ENCODE measurements at regions not wholly inside any gene's neighbourhood (a gene's known extent, or its start where the extent isn't known, plus 50 kb on each side); places are given as distances from the start of the nearest gene placed in this dataset.
A peak's percentile ranks its signal among the peaks of the same experiment; 100 is the strongest.
"Not testable (repeated sequence)": the region's sequence is repeated elsewhere in the genome, so short reads cannot be mapped to it uniquely, and the experiment has no call there.

GRCh38 chr18:59038295-59039039 lies 101.2 kb upstream of the SEC11C start:
- DNase-seq, result no peak

- not testable (repeated sequence) for DNase-seq
These were observed 100.7 kb upstream of the SEC11C start for GRCh38 chr18:59039040-59039320.

- no peak for DNase-seq
These were observed 100.2 kb upstream of the SEC11C start for GRCh38 chr18:59039449-59039848.

GRCh38 chr18:59040770-59041148 lies 98.9 kb upstream of the SEC11C start:
- DNase-seq, result no peak

GRCh38 chr18:59041296-59041695 lies 98.4 kb upstream of the SEC11C start:
- DNase-seq, result no peak

- no peak for DNase-seq
These were observed 97.6 kb upstream of the SEC11C start for GRCh38 chr18:59041819-59042815.

- no peak for DNase-seq
These were observed 94.8 kb upstream of the SEC11C start for GRCh38 chr18:59044855-59045254.

- no peak for DNase-seq
These were observed 92.2 kb upstream of the SEC11C start for GRCh38 chr18:59047321-59048047.

- DNase-seq, result no peak
These were observed 91.7 kb upstream of the SEC11C start for GRCh38 chr18:59048048-59048363.

- no peak for DNase-seq
These were observed 91.3 kb upstream of the SEC11C start for GRCh38 chr18:59048378-59048777.

- DNase-seq, result no peak
These were observed 89.7 kb upstream of the SEC11C start for GRCh38 chr18:59049721-59050660.

GRCh38 chr18:59050661-59051057 lies 89.0 kb upstream of the SEC11C start:
- no peak for DNase-seq

GRCh38 chr18:59051470-59052165 lies 88.1 kb upstream of the SEC11C start:
- DNase-seq, result no peak

GRCh38 chr18:59052965-59053820 lies 86.5 kb upstream of the SEC11C start:
- DNase-seq, result no peak

GRCh38 chr18:59054496-59055287 lies 85.0 kb upstream of the SEC11C start:
- DNase-seq, result no peak

- DNase-seq, result no peak
These were observed 84.2 kb upstream of the SEC11C start for GRCh38 chr18:59055345-59056032.

GRCh38 chr18:59056706-59057492 lies 82.8 kb upstream of the SEC11C start:
- DNase-seq, result peak; percentile 50

- no peak for DNase-seq
These were observed 82.2 kb upstream of the SEC11C start for GRCh38 chr18:59057493-59057795.

GRCh38 chr18:59057969-59058368 lies 81.7 kb upstream of the SEC11C start:
- DNase-seq, result no peak
